Naive thymus-derived CD4-positive, alpha-beta T cell (primary cell): ENCODE measurements at regions not wholly inside any gene's neighbourhood (a gene's known extent, or its start where the extent isn't known, plus 50 kb on each side); places are given as distances from the start of the nearest gene placed in this dataset.

Experiments used
- ATAC-seq: fragments of 150-1000 bp; cut with Tn5 transposase; 2 replicates; pipeline ENCODE4 v1.10.0; 2021; ENCODE audit warnings: mild to moderate bottlenecking, moderate library complexity
- CTCF ChIA-PET: fragments of 350-600 bp; sonication (Branson Sonifier 250); formaldehyde crosslinking; loops from one replicate; lab custom pipeline; 2021; ENCODE audit warnings: antibody characterized with exemption; lab: Charles Lee
- POLR2A ChIA-PET: fragments of 350-600 bp; sonication (Branson Sonifier 250); formaldehyde crosslinking; loops from one replicate; lab custom pipeline; 2021; ENCODE audit warnings: antibody characterized with exemption, inconsistent platforms; lab: Charles Lee
- DNase-seq, 9 donors: peaks; one replicate each; pipeline versions ENCODE4 v3.0.0 to v3.0.0-alpha.2; 2020 to 2022; ENCODE audit warnings: mixed read lengths in 1 of 9
- H3K27ac ChIP-seq: one replicate; pipeline ENCODE4 v1.7.0; 2013; ENCODE audit warnings: mild to moderate bottlenecking, low read depth, low read length, moderate library complexity
- H3K27me3 ChIP-seq, 2 donors: one replicate each; pipeline ENCODE4 v1.7.0; 2013; ENCODE audit warnings: low read length in 2 of 2, mild to moderate bottlenecking in 2 of 2, moderate library complexity in 2 of 2; ENCODE audit not compliant: control insufficient read depth in 2 of 2, insufficient read depth in 2 of 2
- H3K36me3 ChIP-seq, 3 experiments: 1 replicate in 2 of 3; 2 replicates in 1 of 3; pipeline ENCODE4 v1.7.0; 2013; ENCODE audit warnings: low read length in 3 of 3, mild to moderate bottlenecking in 3 of 3, moderate library complexity in 1 of 3; ENCODE audit not compliant: insufficient read depth in 3 of 3, control insufficient read depth in 2 of 3
- H3K4me1 ChIP-seq, 2 donors: one replicate each; pipeline ENCODE4 v1.7.0; 2013; ENCODE audit warnings: low read length in 2 of 2, mild to moderate bottlenecking in 2 of 2, moderate library complexity in 1 of 2; ENCODE audit not compliant: control insufficient read depth in 2 of 2, insufficient read depth in 2 of 2
- H3K4me3 ChIP-seq: 2 replicates; pipeline ENCODE4 v1.7.0; 2013; ENCODE audit warnings: mild to moderate bottlenecking, low read length
- H3K9me3 ChIP-seq, 3 experiments: 1 replicate in 2 of 3; 2 replicates in 1 of 3; pipeline ENCODE4 v1.7.0; 2013; ENCODE audit warnings: low read length in 3 of 3; ENCODE audit not compliant: control insufficient read depth in 2 of 3
- H3K27ac Mint-ChIP-seq, 9 donors: one replicate each; pipeline ENCODE4 v1.8.0; 2020 to 2022; ENCODE audit warnings: mixed read lengths in 9 of 9, mild to moderate bottlenecking in 8 of 9, moderate library complexity in 5 of 9, inconsistent platforms in 2 of 9
- H3K27me3 Mint-ChIP-seq, 5 donors: one replicate each; pipeline ENCODE4 v1.8.0; 2021 to 2022; ENCODE audit warnings: mixed read lengths in 5 of 5, mild to moderate bottlenecking in 1 of 5
- H3K36me3 Mint-ChIP-seq, 5 donors: one replicate each; pipeline ENCODE4 v1.8.0; 2020 to 2022; ENCODE audit warnings: mixed read lengths in 5 of 5, mild to moderate bottlenecking in 3 of 5, inconsistent platforms in 1 of 5
- H3K4me1 Mint-ChIP-seq, 7 donors: one replicate each; pipeline ENCODE4 v1.8.0; 2020 to 2022; ENCODE audit warnings: mixed read lengths in 7 of 7, mild to moderate bottlenecking in 3 of 7, inconsistent platforms in 1 of 7
- H3K4me3 Mint-ChIP-seq, 10 donors: one replicate each; pipeline ENCODE4 v1.8.0; 2020 to 2022; ENCODE audit warnings: mild to moderate bottlenecking in 10 of 10, mixed read lengths in 10 of 10, moderate library complexity in 6 of 10, inconsistent platforms in 2 of 10
- H3K9me3 Mint-ChIP-seq, 11 donors: one replicate each; pipeline ENCODE4 v1.8.0; 2020 to 2022; ENCODE audit warnings: mixed read lengths in 11 of 11, mild to moderate bottlenecking in 4 of 11, inconsistent platforms in 1 of 11, moderate library complexity in 1 of 11
- intact Hi-C, 2 donors: fragments of 100-400 bp; cut with micrococcal nuclease; formaldehyde crosslinking; loops; one replicate each; pipeline ENCODE4 v1.15.1; 2023

GRCh38 chr14:71206766-71207371, 299.6 kb downstream of the PCNX1 start:
- no peaks in the 10 kb centered on the region for H3K27me3 ChIP-seq
- H3K36me3 ChIP-seq, result no peaks in the 10 kb centered on the region
- ChIA-PET POLR2A (no interaction called here), CTCF (no interaction called here)
- no peak for ATAC-seq
- no peak overlapping the region for H3K4me3 ChIP-seq
- Mint-ChIP-seq H3K27ac (no peak overlapping the region), H3K36me3 (peaks cover 0 to 3% (median 0%) of the 10 kb centered on the region in 5 donors), H3K27me3 (peaks cover 0 to 13% (median 0%) of the 10 kb centered on the region in 5 donors), H3K4me3 (no peak overlapping the region), H3K4me1 (peaks cover 0 to 3% (median 0%) of the 10 kb centered on the region in 7 donors), H3K9me3 (peaks cover 0 to 2% (median 0%) of the 10 kb centered on the region in 11 donors)
- no peaks in the 10 kb centered on the region for H3K4me1 ChIP-seq
- no peak for DNase-seq
- intact Hi-C loops, result no loop called here
- H3K27ac ChIP-seq, result no peak overlapping the region
- no peaks in the 10 kb centered on the region for H3K9me3 ChIP-seq

- H3K36me3 ChIP-seq, result no peaks in the 10 kb centered on the region
- DNase-seq (no peak), ATAC-seq (no peak)
- Mint-ChIP-seq H3K4me3 (no peak overlapping the region), H3K36me3 (peaks cover 0 to 3% (median 0%) of the 10 kb centered on the region in 5 donors), H3K9me3 (peaks cover 0 to 2% (median 0%) of the 10 kb centered on the region in 11 donors), H3K27me3 (peaks cover 0 to 9% (median 0%) of the 10 kb centered on the region in 5 donors), H3K4me1 (peaks cover 0 to 15% (median 0%) of the 10 kb centered on the region in 7 donors), H3K27ac (no peak overlapping the region)
- POLR2A ChIA-PET, result no interaction called here
- no peaks in the 10 kb centered on the region for H3K4me1 ChIP-seq
- intact Hi-C loops, result no loop called here
- CTCF ChIA-PET, result no interaction called here
- no peaks in the 10 kb centered on the region for H3K9me3 ChIP-seq
- H3K27me3 ChIP-seq, result no peaks in the 10 kb centered on the region
- H3K27ac ChIP-seq, result no peak overlapping the region
- H3K4me3 ChIP-seq, result no peak overlapping the region
These were observed 301.6 kb downstream of the PCNX1 start for GRCh38 chr14:71208702-71209357.

GRCh38 chr14:71209888-71210287, 302.6 kb downstream of the PCNX1 start:
- Histone ChIP-seq H3K27ac (no peak overlapping the region), H3K27me3 (no peaks in the 10 kb centered on the region), H3K36me3 (no peaks in the 10 kb centered on the region), H3K4me1 (no peaks in the 10 kb centered on the region), H3K9me3 (no peaks in the 10 kb centered on the region), H3K4me3 (no peak overlapping the region)
- DNase-seq (no peak), ATAC-seq (no peak)
- H3K27ac Mint-ChIP-seq, result no peak overlapping the region
- ChIA-PET POLR2A (no interaction called here), CTCF (no interaction called here)
- H3K36me3 Mint-ChIP-seq, result peaks cover 0 to 2% (median 0%) of the 10 kb centered on the region in 5 donors
- intact Hi-C loops, result loop anchor here in 1 of 2 donors (5.0 kb wide), 1 partner anchor 37 kb away; no protein-coding TSS in a partner anchor
- no peak overlapping the region for H3K4me3 Mint-ChIP-seq
- H3K9me3 Mint-ChIP-seq, result peaks cover 0 to 2% (median 0%) of the 10 kb centered on the region in 11 donors
- peaks cover 0 to 15% (median 0%) of the 10 kb centered on the region in 7 donors for H3K4me1 Mint-ChIP-seq
- peaks cover 0 to 2% (median 0%) of the 10 kb centered on the region in 5 donors for H3K27me3 Mint-ChIP-seq

GRCh38 chr14:71212093-71212492, 304.8 kb downstream of the PCNX1 start:
- Mint-ChIP-seq H3K4me3 (no peak overlapping the region), H3K9me3 (peaks cover 0 to 6% (median 0%) of the 10 kb centered on the region in 11 donors), H3K27ac (no peak overlapping the region), H3K27me3 (peaks cover 0 to 2% (median 0%) of the 10 kb centered on the region in 5 donors), H3K4me1 (peaks cover 0 to 15% (median 0%) of the 10 kb centered on the region in 7 donors), H3K36me3 (peaks cover 0 to 5% (median 3%) of the 10 kb centered on the region in 5 donors)
- Histone ChIP-seq H3K9me3 (no peaks in the 10 kb centered on the region), H3K36me3 (no peaks in the 10 kb centered on the region), H3K27ac (no peak overlapping the region), H3K4me1 (no peaks in the 10 kb centered on the region), H3K27me3 (no peaks in the 10 kb centered on the region), H3K4me3 (no peak overlapping the region)
- no peak for DNase-seq
- intact Hi-C loops, result loop anchor here in 1 of 2 donors (5.0 kb wide), 1 partner anchor 35 kb away; no protein-coding TSS in a partner anchor
- ChIA-PET POLR2A (no interaction called here), CTCF (no interaction called here)
- ATAC-seq, result no peak

- DNase-seq, result no peak
- Mint-ChIP-seq H3K36me3 (peaks cover 0 to 5% (median 3%) of the 10 kb centered on the region in 5 donors), H3K4me3 (peak overlapping the region in 1 of 10 donors; percentile 26), H3K9me3 (peaks cover 0 to 12% (median 3%) of the 10 kb centered on the region in 11 donors), H3K27me3 (no peaks in the 10 kb centered on the region), H3K4me1 (peaks cover 0 to 15% (median 0%) of the 10 kb centered on the region in 7 donors), H3K27ac (peak overlapping the region in 1 of 9 donors; percentile 55)
- Histone ChIP-seq H3K4me3 (no peak overlapping the region), H3K9me3 (no peaks in the 10 kb centered on the region), H3K36me3 (no peaks in the 10 kb centered on the region), H3K4me1 (no peaks in the 10 kb centered on the region), H3K27me3 (no peaks in the 10 kb centered on the region), H3K27ac (no peak overlapping the region)
- ATAC-seq, result no peak
- ChIA-PET CTCF (no interaction called here), POLR2A (no interaction called here)
- intact Hi-C loops, result loop anchor here in 1 of 2 donors (5.0 kb wide), 1 partner anchor 35 kb away; no protein-coding TSS in a partner anchor
These were observed 305.4 kb downstream of the PCNX1 start for GRCh38 chr14:71212683-71213107.

GRCh38 chr14:71214241-71214640, 307.0 kb downstream of the PCNX1 start:
- no peaks in the 10 kb centered on the region for H3K9me3 ChIP-seq
- Mint-ChIP-seq H3K27me3 (no peaks in the 10 kb centered on the region), H3K9me3 (peaks cover 0 to 19% (median 5%) of the 10 kb centered on the region in 11 donors), H3K27ac (no peak overlapping the region), H3K4me1 (peaks cover 0 to 25% (median 0%) of the 10 kb centered on the region in 7 donors), H3K36me3 (peaks cover 0 to 12% (median 3%) of the 10 kb centered on the region in 5 donors), H3K4me3 (no peak overlapping the region)
- DNase-seq (no peak), ATAC-seq (no peak)
- no peak overlapping the region for H3K4me3 ChIP-seq
- no peaks in the 10 kb centered on the region for H3K4me1 ChIP-seq
- H3K36me3 ChIP-seq, result no peaks in the 10 kb centered on the region
- ChIA-PET CTCF (interaction anchor here (0.5 kb wide), 1 partner anchor 914 kb away, joined by 4 read pairs; no protein-coding TSS in a partner anchor), POLR2A (no interaction called here)
- intact Hi-C loops, result loop anchor here in 1 of 2 donors (5.0 kb wide), 1 partner anchor 33 kb away; no protein-coding TSS in a partner anchor
- H3K27ac ChIP-seq, result no peak overlapping the region
- no peaks in the 10 kb centered on the region for H3K27me3 ChIP-seq
